Body of pancreas (tissue), 4 donors: ENCODE measurements at regions not wholly inside any gene's neighbourhood (a gene's known extent, or its start where the extent isn't known, plus 50 kb on each side); places are given as distances from the start of the nearest gene placed in this dataset.

Experiments used
- ATAC-seq: fragments of 150-250 bp; one replicate; pipeline ENCODE4 v1.9.1; 2016
- DNase-seq, 4 donors: peaks; one replicate each; pipeline ENCODE4 v3.0.0-alpha.2; 2019
- H3K27ac ChIP-seq, 4 donors: fragments of 200-600 bp; sonication (generic); 1 replicate in 3 of 4; 2 replicates in 1 of 4; pipeline versions ENCODE4 v1.5.1 to v1.6.1; 2016 to 2019; ENCODE audit warnings: mild to moderate bottlenecking in 1 of 4, mixed read lengths in 1 of 4, moderate library complexity in 1 of 4
- H3K27me3 ChIP-seq, 2 donors: fragments of 200-600 bp; sonication (generic); one replicate each; pipeline ENCODE4 v1.6.0; 2016; ENCODE audit warnings: mild to moderate bottlenecking in 1 of 2
- H3K36me3 ChIP-seq, 2 donors: fragments of 200-600 bp; sonication (generic); replicated peaks in 1 of 2; 2 replicates each; pipeline ENCODE4 v1.5.1; 2016; ENCODE audit warnings: low read depth in 2 of 2; ENCODE audit not compliant: insufficient read depth in 1 of 2
- H3K4me1 ChIP-seq: fragments of 200-600 bp; sonication (generic); one replicate; pipeline ENCODE4 v1.6.0; 2016
- H3K4me3 ChIP-seq, 2 donors: fragments of 200-600 bp; sonication (generic); 1 replicate in 1 of 2; 2 replicates in 1 of 2; pipeline ENCODE4 v1.5.1; 2016 to 2019
- H3K9me3 ChIP-seq, 3 donors: fragments of 200-600 bp; sonication (generic); 1 replicate in 2 of 3; 2 replicates in 1 of 3; pipeline ENCODE4 v1.5.1; 2016
- POLR2A ChIP-seq, 3 donors: fragments of 450-650 bp; IDR thresholded peaks; one replicate each; pipeline ENCODE4 v1.6.1; 2016; ENCODE audit warnings: antibody characterized with exemption in 3 of 3, mild to moderate bottlenecking in 2 of 3
- WGBS, 2 donors: methylation state at CpG; one replicate each; pipeline ENCODE4 v1.1.5; 2017; 5-methylcytosine and 5-hydroxymethylcytosine counted together
- intact Hi-C: fragments of 100-400 bp; cut with DNase I; formaldehyde crosslinking; loops from one replicate; pipeline ENCODE4 v1.15.1; 2023
- TF ChIP-seq, protein P1 (sequence below), 7 experiments: fragments of 450-650 bp in 4 of 7; fragments of 200-600 bp in 3 of 7; sonication (generic) in 3 of 7; IDR thresholded peaks; one replicate each; pipeline ENCODE4 v1.5.1; 2016 to 2019; ENCODE audit warnings: antibody characterized with exemption in 7 of 7

DNA sequence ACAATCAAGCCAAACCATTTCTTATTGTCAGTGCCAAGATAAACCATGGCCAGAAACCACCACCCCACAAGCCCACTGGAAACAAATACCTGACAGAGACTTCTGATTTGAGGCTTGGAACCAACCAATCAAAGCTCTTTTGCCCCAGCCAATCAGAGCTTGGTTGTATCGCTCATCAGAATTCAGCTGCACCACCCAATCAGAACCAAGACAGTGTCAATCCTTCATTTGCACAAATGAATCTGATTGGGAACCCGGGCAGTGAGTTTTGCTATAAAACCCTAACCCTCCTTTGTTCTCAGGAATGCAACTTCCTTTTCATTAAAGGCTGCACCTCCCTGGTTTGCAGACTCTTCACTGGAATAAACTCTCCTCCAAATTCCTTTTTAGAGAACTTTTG is 87.4 kb downstream of the ELAPOR2 start:
- ATAC-seq (no peak), DNase-seq (no peak)
- H3K4me3 ChIP-seq = no peak overlapping the region
- no peak overlapping the region for H3K27ac ChIP-seq
- H3K36me3 ChIP-seq = no peaks in the 10 kb centered on the region
- 77 to 85% methylated on average over 2 of the region's 2 CpGs for WGBS, 2 donors
- intact Hi-C loops = no loop called here
- H3K4me1 ChIP-seq = no peaks in the 10 kb centered on the region
- no peaks in the 10 kb centered on the region for H3K9me3 ChIP-seq
- no peak for TF ChIP-seq POLR2A (IDR thresholded peaks at IDR 0.05)
- TF ChIP-seq, protein P1, sequence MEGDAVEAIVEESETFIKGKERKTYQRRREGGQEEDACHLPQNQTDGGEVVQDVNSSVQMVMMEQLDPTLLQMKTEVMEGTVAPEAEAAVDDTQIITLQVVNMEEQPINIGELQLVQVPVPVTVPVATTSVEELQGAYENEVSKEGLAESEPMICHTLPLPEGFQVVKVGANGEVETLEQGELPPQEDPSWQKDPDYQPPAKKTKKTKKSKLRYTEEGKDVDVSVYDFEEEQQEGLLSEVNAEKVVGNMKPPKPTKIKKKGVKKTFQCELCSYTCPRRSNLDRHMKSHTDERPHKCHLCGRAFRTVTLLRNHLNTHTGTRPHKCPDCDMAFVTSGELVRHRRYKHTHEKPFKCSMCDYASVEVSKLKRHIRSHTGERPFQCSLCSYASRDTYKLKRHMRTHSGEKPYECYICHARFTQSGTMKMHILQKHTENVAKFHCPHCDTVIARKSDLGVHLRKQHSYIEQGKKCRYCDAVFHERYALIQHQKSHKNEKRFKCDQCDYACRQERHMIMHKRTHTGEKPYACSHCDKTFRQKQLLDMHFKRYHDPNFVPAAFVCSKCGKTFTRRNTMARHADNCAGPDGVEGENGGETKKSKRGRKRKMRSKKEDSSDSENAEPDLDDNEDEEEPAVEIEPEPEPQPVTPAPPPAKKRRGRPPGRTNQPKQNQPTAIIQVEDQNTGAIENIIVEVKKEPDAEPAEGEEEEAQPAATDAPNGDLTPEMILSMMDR (IDR thresholded peaks at IDR 0.05) = no peak
- no peaks in the 10 kb centered on the region for H3K27me3 ChIP-seq

DNA sequence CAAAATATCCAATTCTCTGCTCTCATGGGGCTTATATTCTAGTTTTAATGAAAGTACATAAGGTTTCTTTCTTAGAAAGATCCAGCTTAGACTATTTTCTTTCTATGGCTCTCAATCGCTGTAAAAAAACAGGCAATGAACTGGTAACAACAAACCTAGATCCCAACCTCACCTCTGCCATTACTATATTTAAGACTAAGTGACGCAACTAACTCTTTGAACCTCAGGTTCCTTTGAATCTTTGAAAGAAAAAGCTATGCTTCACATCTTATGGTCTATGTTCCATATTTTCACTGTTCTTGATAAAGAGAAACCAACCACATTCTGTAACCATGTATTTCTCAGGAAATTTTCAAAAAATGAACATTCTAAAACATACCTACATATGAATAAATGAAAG is 88.5 kb downstream of the ELAPOR2 start:
- WGBS, 2 donors = 71 to 84% methylated on average over 2 of the region's 2 CpGs
- no peaks in the 10 kb centered on the region for H3K9me3 ChIP-seq
- DNase-seq (no peak), ATAC-seq (no peak)
- H3K27ac ChIP-seq = no peak overlapping the region
- intact Hi-C loops = no loop called here
- no peaks in the 10 kb centered on the region for H3K4me1 ChIP-seq
- no peak overlapping the region for H3K4me3 ChIP-seq
- H3K27me3 ChIP-seq = no peaks in the 10 kb centered on the region
- no peak for TF ChIP-seq POLR2A (IDR thresholded peaks at IDR 0.05)
- TF ChIP-seq, protein P1 (IDR thresholded peaks at IDR 0.05) = no peak
- H3K36me3 ChIP-seq = no peaks in the 10 kb centered on the region

DNA sequence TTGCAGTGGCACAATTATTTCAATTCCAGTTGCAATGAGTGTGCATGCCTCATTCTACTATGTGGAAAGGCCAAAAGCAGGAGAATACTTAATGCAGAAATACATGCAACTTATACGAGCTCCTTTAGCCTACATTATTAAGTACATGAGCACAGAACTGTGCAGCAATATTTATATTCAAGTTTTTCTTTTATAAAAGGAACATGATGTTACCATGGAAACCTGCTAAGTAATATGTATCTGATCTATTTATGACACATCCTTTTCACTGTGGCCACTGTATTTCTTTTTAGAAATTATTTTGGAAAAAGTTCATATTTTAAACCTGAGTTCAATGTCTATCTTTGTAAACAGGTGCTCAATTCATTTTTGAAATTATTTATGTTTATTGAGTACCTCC is 88.9 kb downstream of the ELAPOR2 start:
- Histone ChIP-seq H3K36me3 (no peaks in the 10 kb centered on the region), H3K27me3 (no peaks in the 10 kb centered on the region), H3K4me3 (no peak overlapping the region), H3K9me3 (no peaks in the 10 kb centered on the region), H3K27ac (no peak overlapping the region), H3K4me1 (no peaks in the 10 kb centered on the region)
- DNase-seq (no peak), ATAC-seq (no peak)
- intact Hi-C loops = no loop called here
- TF ChIP-seq, protein P1 (IDR thresholded peaks at IDR 0.05) = no peak
- TF ChIP-seq POLR2A (IDR thresholded peaks at IDR 0.05) = no peak
- WGBS, 2 donors = 55 to 61% methylated on average over 1 of the region's 1 CpG

DNA sequence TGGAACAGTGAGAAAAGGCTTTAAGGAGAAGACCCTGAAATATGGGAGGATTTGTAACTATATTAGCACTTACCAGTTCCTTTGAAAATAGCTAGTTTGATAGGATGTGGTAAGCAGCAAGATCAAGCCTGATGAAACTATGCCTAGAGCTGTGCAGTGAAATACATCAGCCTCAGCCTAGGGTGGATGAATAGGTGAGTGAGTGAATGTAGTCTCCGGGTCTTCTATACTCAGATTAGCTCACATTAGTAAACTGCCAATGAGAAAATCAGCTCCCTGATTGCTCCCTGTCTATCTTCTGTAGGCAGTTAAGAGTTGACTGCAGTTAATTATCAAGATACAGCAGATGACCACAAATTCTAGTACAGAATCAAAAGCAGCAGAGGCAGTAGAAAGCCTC is 89.6 kb downstream of the ELAPOR2 start:
- intact Hi-C loops = no loop called here
- WGBS, 2 donors = 53 to 58% methylated on average over 1 of the region's 1 CpG
- no peak for ATAC-seq

DNA sequence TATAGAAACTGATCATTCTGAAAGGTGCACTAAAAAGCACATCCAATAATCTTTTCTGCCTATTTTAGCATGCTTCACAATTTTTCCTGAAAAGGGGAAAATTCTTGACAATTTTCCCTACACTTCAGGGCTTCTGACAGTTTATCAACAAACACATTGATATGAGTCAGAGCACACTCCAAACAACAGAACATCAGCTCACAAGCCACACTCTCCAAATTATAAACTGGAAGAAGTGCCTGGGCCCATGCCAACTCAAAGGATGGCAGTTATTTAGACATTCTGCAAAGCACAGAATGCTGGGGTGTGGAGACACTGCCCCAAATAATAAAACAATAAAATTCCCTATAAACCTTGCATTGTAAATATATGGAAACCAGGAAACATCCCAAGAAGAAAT is 90.8 kb downstream of the ELAPOR2 start:
- Histone ChIP-seq H3K27me3 (no peaks in the 10 kb centered on the region), H3K9me3 (no peaks in the 10 kb centered on the region), H3K27ac (no peak overlapping the region), H3K4me1 (peaks cover 3% of the 10 kb centered on the region), H3K36me3 (no peaks in the 10 kb centered on the region), H3K4me3 (no peak overlapping the region)
- no peak for ATAC-seq
- intact Hi-C loops = no loop called here
- DNase-seq = no peak
- TF ChIP-seq POLR2A (IDR thresholded peaks at IDR 0.05) = no peak
- TF ChIP-seq, protein P1 (IDR thresholded peaks at IDR 0.05) = no peak

More for the DNA sequence above, 89.6 kb downstream of the ELAPOR2 start:
- Histone ChIP-seq H3K36me3 (no peaks in the 10 kb centered on the region), H3K27me3 (no peaks in the 10 kb centered on the region), H3K4me1 (no peaks in the 10 kb centered on the region), H3K4me3 (no peak overlapping the region), H3K9me3 (no peaks in the 10 kb centered on the region), H3K27ac (no peak overlapping the region)
- DNase-seq = no peak
- no peak for TF ChIP-seq POLR2A (IDR thresholded peaks at IDR 0.05)
- TF ChIP-seq, protein P1 (IDR thresholded peaks at IDR 0.05) = no peak
